Endothelial cell of umbilical vein (primary cell): ENCODE measurements at regions not wholly inside any gene's neighbourhood (a gene's known extent, or its start where the extent isn't known, plus 50 kb on each side); places are given as distances from the start of the nearest gene placed in this dataset.

Source experiments
- CTCF ChIP-seq, 2 donors: IDR thresholded peaks; 1 replicate in 1 of 2; 2 replicates in 1 of 2; pipeline ENCODE4 v1.5.1; 2011; ENCODE audit warnings: low read length in 2 of 2, mild to moderate bottlenecking in 2 of 2, moderate library complexity in 2 of 2, control low read depth in 1 of 2, inconsistent platforms in 1 of 2, low read depth in 1 of 2; ENCODE audit not compliant: insufficient read depth in 1 of 2; ENCODE audit errors: extremely low read depth in 1 of 2
- EZH2 ChIP-seq: IDR thresholded peaks from 2 replicates; pipeline ENCODE4 v1.6.1; 2012; ENCODE audit warnings: borderline replicate concordance, low read depth, mild to moderate bottlenecking, moderate library complexity, low read length, inconsistent platforms; ENCODE audit not compliant: severe bottlenecking
- GATA2 ChIP-seq: IDR thresholded peaks from 2 replicates; pipeline ENCODE4 v1.7.0; 2011; ENCODE audit warnings: low read depth, mild to moderate bottlenecking, moderate library complexity, mixed read lengths, low read length; ENCODE audit not compliant: insufficient read length, insufficient read depth
- JUN ChIP-seq: IDR thresholded peaks from 2 replicates; pipeline ENCODE4 v1.6.1; 2011; ENCODE audit warnings: borderline replicate concordance, low read depth; ENCODE audit not compliant: insufficient read length, insufficient read depth
- MAX ChIP-seq: IDR thresholded peaks from 2 replicates; pipeline ENCODE4 v1.6.1; 2011; ENCODE audit not compliant: insufficient read depth, insufficient read length
- POLR2A ChIP-seq: IDR thresholded peaks from 2 replicates; pipeline ENCODE4 v1.6.1; 2012; ENCODE audit warnings: low read depth, mild to moderate bottlenecking, control low read depth, low read length
- POLR2AphosphoS5 ChIP-seq: IDR thresholded peaks from 2 replicates; pipeline ENCODE4 v1.6.1; 2012; ENCODE audit warnings: low read depth, mild to moderate bottlenecking, control low read depth, low read length, moderate library complexity; ENCODE audit not compliant: insufficient read depth

- TF ChIP-seq POLR2A (no peak), CTCF (IDR thresholded peaks at IDR 0.05; ENCODE audit: extremely low read depth in 1 of 2, insufficient read depth in 1 of 2, low read depth in 1 of 2, low read length in 2 of 2) (no peak), POLR2AphosphoS5 (no peak), MAX (no peak), EZH2 (no peak), GATA2 (no peak), JUN (no peak)
Measured at GRCh38 chr7:91526404-91526803, 262.2 kb downstream of the FZD1 start.
